EL (cell line): ENCODE measurements at regions not wholly inside any gene's neighbourhood (a gene's known extent, or its start where the extent isn't known, plus 50 kb on each side); places are given as distances from the start of the nearest gene placed in this dataset.

Experiments used
- DNase-seq: peaks from one replicate; pipeline ENCODE4 v3.0.0-alpha.2; 2016

- DNase-seq = no peak
Observed at GRCh38 chr4:176383273-176384077, 63.7 kb downstream of the SPCS3 start.

GRCh38 chr4:176385601-176386000 is 65.8 kb downstream of the SPCS3 start:
- no peak for DNase-seq

GRCh38 chr4:176387571-176387970 is 67.8 kb downstream of the SPCS3 start:
- DNase-seq = peak; percentile 45

- no peak for DNase-seq
Observed at GRCh38 chr4:176393306-176394013, 73.7 kb downstream of the SPCS3 start.

- DNase-seq = peak; percentile 87
Observed at GRCh38 chr4:176400816-176401461, 81.2 kb downstream of the SPCS3 start.

GRCh38 chr4:176404621-176405020 is 84.9 kb downstream of the SPCS3 start:
- DNase-seq = peak; percentile 62

GRCh38 chr4:176406297-176406696 is 86.5 kb downstream of the SPCS3 start:
- DNase-seq = no peak

GRCh38 chr4:176406736-176407135 is 87.0 kb downstream of the SPCS3 start:
- DNase-seq = peak; percentile 20

GRCh38 chr4:176409627-176410026 is 89.9 kb downstream of the SPCS3 start:
- peak; percentile 57 for DNase-seq

- no peak for DNase-seq
Observed at GRCh38 chr4:176413171-176413570, 93.4 kb downstream of the SPCS3 start.

GRCh38 chr4:176422001-176422400 is 102.2 kb downstream of the SPCS3 start:
- peak; percentile 64 for DNase-seq

- DNase-seq = peak; percentile 4
Observed at GRCh38 chr4:176422511-176422910, 102.7 kb downstream of the SPCS3 start.

GRCh38 chr4:176425035-176425434 is 105.3 kb downstream of the SPCS3 start:
- peak; percentile 50 for DNase-seq

GRCh38 chr4:176432811-176433540 is 113.2 kb downstream of the SPCS3 start:
- DNase-seq = no peak

GRCh38 chr4:176433983-176434382 is 114.2 kb downstream of the SPCS3 start:
- peak; percentile 74 for DNase-seq

GRCh38 chr4:176435901-176436292 is 116.1 kb downstream of the SPCS3 start:
- DNase-seq = peak; percentile 43

GRCh38 chr4:176436293-176436973 is 116.7 kb downstream of the SPCS3 start:
- peak; percentile 89 for DNase-seq

- no peak for DNase-seq
Observed at GRCh38 chr4:176437756-176438155, 118.0 kb downstream of the SPCS3 start.

- DNase-seq = no peak
Observed at GRCh38 chr4:176438401-176438800, 118.6 kb downstream of the SPCS3 start.

GRCh38 chr4:176439611-176440010 is 119.8 kb downstream of the SPCS3 start:
- no peak for DNase-seq

- DNase-seq = no peak
Observed at GRCh38 chr4:176440698-176441097, 120.9 kb downstream of the SPCS3 start.

- DNase-seq = no peak
Observed at GRCh38 chr4:176441594-176441993, 121.8 kb downstream of the SPCS3 start.
